GM18502 (cell line): ENCODE measurements at regions not wholly inside any gene's neighbourhood (a gene's known extent, or its start where the extent isn't known, plus 50 kb on each side); places are given as distances from the start of the nearest gene placed in this dataset.
"Not testable (repeated sequence)": the region's sequence is repeated elsewhere in the genome, so short reads cannot be mapped to it uniquely, and the experiment has no call there.

ENCODE experiments used
- ATAC-seq: cut with Tn5 transposase; IDR thresholded peaks from one replicate; pipeline ENCODE4 v1.9.1; 2021; ENCODE audit warnings: mild to moderate bottlenecking; ENCODE audit not compliant: unreplicated experiment, poor library complexity

DNA sequence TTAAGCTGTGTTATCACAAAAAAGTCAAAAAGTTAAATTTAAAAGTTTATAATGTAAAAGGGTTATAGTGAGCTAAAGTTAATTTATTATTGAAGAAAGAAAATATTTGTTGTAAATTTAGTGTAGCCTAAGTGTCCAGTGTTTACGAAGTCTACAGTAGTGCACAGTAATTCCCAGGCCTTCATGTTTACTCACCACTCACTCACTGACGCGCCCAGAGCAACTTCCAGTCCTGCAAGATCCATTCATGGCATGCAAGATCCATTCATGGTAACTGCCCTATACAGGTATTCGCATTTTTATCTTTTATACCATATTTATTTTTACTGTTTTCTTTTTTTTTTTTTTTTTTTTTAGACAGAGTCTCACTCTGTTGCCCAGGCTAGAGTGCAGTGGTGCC is 69.5 kb downstream of the TPRA1 start:
- ATAC-seq, result no peak

DNA sequence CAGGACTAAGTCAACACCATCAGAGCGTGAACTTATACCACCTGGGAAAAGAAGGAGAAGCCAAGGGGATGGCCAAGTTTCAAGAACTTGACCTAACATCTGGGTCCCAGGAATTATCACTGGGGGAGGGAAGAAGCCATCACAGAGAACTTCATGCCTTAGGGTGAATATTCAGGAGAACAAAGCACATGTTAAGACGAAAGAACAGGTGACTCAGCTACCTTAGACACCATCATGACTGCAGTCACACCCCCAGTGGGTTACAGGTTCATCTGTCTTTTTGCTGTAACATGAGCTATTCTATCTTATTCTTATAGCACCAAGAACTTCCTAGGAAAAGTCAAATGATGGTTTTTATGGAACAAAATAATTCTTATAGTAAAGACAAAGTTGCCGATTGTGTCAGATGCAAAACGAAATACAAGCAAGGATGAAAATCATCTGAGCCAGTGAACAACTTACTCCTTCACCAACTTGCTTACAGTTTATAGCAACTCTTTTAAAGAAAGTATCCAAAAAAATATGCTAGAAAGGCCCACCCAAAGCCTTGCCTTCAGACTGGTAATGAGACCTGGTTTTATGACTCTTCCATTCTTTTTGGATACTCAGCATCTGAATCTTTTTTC is 72.0 kb downstream of the TPRA1 start:
- no peak for ATAC-seq

DNA sequence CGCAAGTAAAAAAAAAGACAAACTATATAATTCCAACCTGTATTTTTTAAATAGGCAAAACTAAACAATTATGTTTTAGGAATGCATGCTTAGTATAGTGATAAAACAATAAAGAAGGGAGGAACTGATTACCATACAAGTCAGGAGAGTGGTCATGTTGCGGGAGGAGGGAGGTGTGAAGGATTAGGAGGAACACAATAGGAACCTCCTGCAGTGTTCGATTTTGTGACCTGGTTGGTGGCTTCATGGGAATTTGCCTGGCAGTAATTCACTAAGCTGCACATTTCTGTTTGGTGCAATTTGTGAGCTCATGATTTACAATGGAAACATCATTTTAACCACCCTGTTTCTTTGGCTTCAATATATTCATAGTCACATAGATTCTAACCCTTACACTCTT is 78.3 kb downstream of the TPRA1 start:
- ATAC-seq, result no peak

- ATAC-seq, result no peak
These were observed 89.4 kb downstream of the TPRA1 start for GRCh38 chr3:127501177-127501576.

GRCh38 chr3:127497676-127498075 is 92.9 kb downstream of the TPRA1 start:
- ATAC-seq, result no peak

GRCh38 chr3:127497166-127497565 is 93.4 kb downstream of the TPRA1 start:
- no peak for ATAC-seq

DNA sequence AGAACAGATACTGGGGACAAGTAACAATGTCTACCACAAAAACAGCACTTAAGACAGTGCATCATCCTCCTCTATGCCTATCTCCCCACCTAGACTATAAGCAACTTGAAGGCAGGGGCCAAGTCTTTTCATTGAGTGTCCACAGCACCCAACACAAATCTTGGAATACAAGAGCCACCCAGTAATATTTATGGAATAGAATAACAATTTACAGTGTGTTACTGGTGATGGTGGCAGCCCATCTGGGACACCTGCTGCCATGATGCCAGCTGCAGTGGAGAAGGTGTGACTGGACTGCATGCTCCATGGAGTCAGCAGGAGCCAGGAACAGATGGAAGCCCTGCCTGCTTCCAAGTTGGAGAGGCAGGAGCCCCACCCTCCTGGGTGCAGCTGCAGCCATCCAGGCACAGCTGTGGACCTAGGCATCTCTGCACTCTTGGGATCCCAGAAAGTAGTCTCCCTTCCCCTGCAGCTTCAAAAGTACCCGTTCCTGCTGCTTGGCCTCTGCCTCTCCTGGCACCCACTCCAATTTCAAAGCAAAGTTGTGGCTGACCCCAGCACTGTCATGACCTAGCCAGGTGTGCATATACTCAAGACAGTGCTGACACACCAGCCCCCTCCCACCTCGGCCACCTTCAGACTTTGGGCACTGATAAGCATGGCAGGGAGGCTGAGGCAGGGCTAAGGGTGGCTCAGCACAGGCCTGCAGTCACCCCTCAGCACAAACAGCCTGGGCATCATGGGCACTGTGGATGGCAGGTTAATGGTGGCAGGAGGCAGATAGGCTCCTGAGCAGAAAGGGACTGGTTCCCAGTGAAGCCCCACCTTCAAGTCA is 94.5 kb downstream of the TPRA1 start:
- no peak for ATAC-seq

GRCh38 chr3:127493924-127494646 is 96.4 kb downstream of the TPRA1 start:
- no peak for ATAC-seq

GRCh38 chr3:127492426-127492825 is 98.1 kb downstream of the TPRA1 start:
- no peak for ATAC-seq

GRCh38 chr3:127491909-127492308 is 98.6 kb downstream of the TPRA1 start:
- no peak for ATAC-seq

GRCh38 chr3:127491323-127491722 is 99.2 kb downstream of the TPRA1 start:
- no peak for ATAC-seq

DNA sequence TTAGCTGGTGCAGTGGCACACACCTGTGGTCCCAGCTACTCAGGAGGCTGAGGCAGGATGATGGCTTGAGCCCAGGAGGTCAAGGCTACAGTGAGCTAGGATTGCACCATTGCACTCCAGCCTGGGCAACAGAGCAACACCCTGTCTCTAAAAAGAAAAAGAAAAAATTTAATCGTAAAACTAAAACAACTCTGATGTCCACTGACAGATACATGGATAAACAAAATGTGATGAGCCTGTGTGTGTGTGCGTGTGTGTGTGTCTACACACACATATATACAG is 99.6 kb downstream of the TPRA1 start:
- ATAC-seq, result not testable (repeated sequence)

DNA sequence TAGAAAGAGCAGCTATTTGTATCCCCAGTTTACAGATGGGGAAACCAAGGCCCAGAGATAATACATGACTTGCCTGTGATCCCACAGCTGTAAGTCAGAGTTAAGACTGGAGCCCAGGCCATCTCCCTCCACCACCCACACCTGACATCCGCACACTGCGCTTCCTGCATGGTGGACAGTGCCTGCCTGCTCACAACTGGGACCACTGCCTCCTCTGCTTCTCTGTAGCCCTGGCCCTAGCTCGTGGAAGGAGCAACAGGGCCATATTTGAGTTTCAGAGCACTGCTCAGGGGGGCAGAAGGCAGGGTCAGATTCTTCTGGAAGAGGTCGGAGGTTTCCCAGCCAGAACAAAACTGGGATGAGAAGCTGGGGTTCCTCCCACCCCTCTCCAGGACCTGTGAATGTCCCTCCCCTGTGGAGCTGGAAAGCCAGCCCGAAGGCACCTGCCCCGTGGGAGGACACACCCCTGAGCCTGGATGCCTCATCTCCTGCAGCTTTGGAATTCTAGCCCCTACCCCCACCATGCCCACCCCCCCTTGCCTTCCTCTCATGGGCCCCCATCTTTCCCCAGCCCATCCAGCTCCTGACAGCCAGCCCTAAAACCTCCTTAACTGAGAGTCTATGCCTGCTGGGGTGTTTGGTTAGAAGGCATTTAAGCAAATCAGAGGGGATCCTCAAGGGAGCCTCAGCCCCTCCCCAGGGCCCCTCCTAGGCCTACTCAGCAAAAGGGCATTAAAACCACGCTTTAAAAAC is 100.1 kb downstream of the TPRA1 start:
- no peak for ATAC-seq

GRCh38 chr3:127489357-127489756 is 101.2 kb downstream of the TPRA1 start:
- ATAC-seq, result no peak

DNA sequence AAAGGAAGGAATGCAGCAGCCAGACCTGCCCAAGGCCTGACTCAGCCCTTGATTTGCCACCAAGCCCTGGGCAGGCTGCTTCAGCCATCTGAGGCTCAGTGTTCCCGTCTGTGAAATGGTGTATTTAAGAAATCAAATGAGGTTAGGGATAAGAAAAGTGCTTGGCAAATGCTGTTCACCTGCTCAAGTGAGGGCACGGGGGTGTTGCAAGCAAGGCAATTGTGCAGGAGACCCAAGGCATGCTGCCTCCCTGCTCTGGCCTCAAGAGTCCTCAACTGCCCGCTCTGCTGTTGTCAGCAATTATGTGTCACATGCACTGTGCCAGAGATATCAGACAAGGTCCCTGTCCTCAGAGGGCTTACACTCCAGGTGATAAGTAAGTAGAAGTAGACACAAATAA is 101.8 kb downstream of the TPRA1 start:
- no peak for ATAC-seq

GRCh38 chr3:127488141-127488672 is 102.3 kb downstream of the TPRA1 start:
- ATAC-seq, result no peak

DNA sequence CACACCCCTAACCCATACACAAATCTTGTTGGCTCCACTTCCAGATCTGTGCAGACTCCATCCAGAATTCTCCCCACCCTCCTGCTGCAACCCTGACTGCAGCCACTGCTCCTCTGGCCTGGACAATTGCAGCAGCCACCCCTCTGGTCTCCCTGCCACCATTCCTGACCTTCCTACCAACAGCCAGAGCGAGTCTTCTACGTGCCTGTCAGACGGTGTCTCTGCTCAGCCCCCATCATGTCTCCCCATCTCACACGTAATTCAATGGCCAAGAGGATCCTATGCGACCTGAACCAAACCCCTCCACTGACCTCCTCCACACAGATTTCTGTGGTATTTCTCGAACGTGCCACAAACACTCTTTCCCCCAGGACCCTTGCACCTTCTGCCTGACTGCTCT is 103.3 kb downstream of the TPRA1 start:
- no peak for ATAC-seq

DNA sequence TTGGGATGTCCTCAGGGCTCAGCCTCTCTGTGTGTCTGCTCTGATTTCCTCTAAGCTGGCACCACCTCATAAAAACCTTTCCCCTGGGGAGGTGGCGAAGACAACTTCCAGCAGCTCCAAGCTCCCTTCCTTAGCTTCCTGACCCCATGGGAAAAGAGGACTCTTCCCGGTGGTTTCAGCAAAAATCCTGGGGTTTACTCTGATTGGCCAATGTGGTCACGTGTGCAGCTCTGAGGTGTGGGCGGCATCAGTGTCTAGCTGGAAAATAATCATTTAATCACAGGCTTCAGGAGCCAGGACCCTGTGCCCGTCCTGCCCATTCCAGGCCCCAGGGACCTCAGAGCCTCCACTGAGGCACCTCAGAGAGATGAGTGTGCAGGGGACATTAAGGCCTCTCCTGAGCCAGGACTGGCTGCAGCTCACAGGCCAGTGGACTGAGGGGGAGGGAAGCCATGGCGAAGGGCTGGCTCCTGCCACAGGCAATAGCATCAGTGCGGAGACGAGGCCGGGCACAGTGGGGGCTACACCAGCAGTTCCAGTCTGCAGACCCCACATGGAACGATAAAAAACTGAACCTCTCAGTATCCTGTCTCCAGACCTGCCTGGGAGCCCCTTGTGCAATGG is 104.1 kb downstream of the TPRA1 start:
- no peak for ATAC-seq

- no peak for ATAC-seq
These were observed 105.0 kb downstream of the TPRA1 start for GRCh38 chr3:127485396-127486170.
